CD4-positive, alpha-beta T cell treated with Interferon gamma for 1 hour (primary cell): ENCODE measurements at regions not wholly inside any gene's neighbourhood (a gene's known extent, or its start where the extent isn't known, plus 50 kb on each side); places are given as distances from the start of the nearest gene placed in this dataset.
"Not testable (repeated sequence)": the region's sequence is repeated elsewhere in the genome, so short reads cannot be mapped to it uniquely, and the experiment has no call there.

Experiments used
- DNase-seq: peaks from one replicate; pipeline ENCODE4 v3.0.0-alpha.2; 2020

- DNase-seq = peak; percentile 21
These were observed 197.6 kb downstream of the BCL11A start for GRCh38 chr2:60355849-60356261.

GRCh38 chr2:60354713-60355112 is 198.7 kb downstream of the BCL11A start:
- DNase-seq = no peak

- DNase-seq = no peak
These were observed 199.6 kb downstream of the BCL11A start for GRCh38 chr2:60353863-60354262.

GRCh38 chr2:60353406-60353800 is 200.1 kb downstream of the BCL11A start:
- peak; percentile 20 for DNase-seq

GRCh38 chr2:60352491-60353405 is 200.7 kb downstream of the BCL11A start:
- peak; percentile 70 for DNase-seq

- DNase-seq = no peak
These were observed 201.7 kb downstream of the BCL11A start for GRCh38 chr2:60351802-60352201.

- DNase-seq = no peak
These were observed 202.1 kb downstream of the BCL11A start for GRCh38 chr2:60351321-60351720.

GRCh38 chr2:60350791-60351190 is 202.7 kb downstream of the BCL11A start:
- DNase-seq = peak; percentile 40

GRCh38 chr2:60347781-60348180 is 205.7 kb downstream of the BCL11A start:
- no peak for DNase-seq

- not testable (repeated sequence) for DNase-seq
These were observed 211.0 kb downstream of the BCL11A start for GRCh38 chr2:60342491-60342890.

- no peak for DNase-seq
These were observed 212.3 kb downstream of the BCL11A start for GRCh38 chr2:60341151-60341550.

GRCh38 chr2:60339286-60339685 is 214.2 kb downstream of the BCL11A start:
- no peak for DNase-seq

- DNase-seq = peak; percentile 36
These were observed 216.3 kb downstream of the BCL11A start for GRCh38 chr2:60337142-60337497.

- no peak for DNase-seq
These were observed 216.9 kb downstream of the BCL11A start for GRCh38 chr2:60336442-60337141.

- DNase-seq = no peak
These were observed 217.8 kb downstream of the BCL11A start for GRCh38 chr2:60335533-60336237.

GRCh38 chr2:60334610-60335009 is 218.8 kb downstream of the BCL11A start:
- DNase-seq = no peak

- DNase-seq = no peak
These were observed 220.2 kb downstream of the BCL11A start for GRCh38 chr2:60333264-60333663.

GRCh38 chr2:60331115-60331809 is 222.2 kb downstream of the BCL11A start:
- DNase-seq = no peak

- DNase-seq = no peak
These were observed 224.2 kb downstream of the BCL11A start for GRCh38 chr2:60329225-60329624.

- no peak for DNase-seq
These were observed 228.9 kb downstream of the BCL11A start for GRCh38 chr2:60324536-60324935.

GRCh38 chr2:60321816-60322215 is 231.6 kb downstream of the BCL11A start:
- no peak for DNase-seq

- no peak for DNase-seq
These were observed 232.7 kb downstream of the BCL11A start for GRCh38 chr2:60320724-60321123.

GRCh38 chr2:60319031-60319547 is 234.4 kb downstream of the BCL11A start:
- no peak for DNase-seq
